ENCODE measurements at regions not wholly inside any gene's neighbourhood (a gene's known extent, or its start where the extent isn't known, plus 50 kb on each side); places are given as distances from the start of the nearest gene placed in this dataset.
A peak's percentile ranks its signal among the peaks of the same experiment; 100 is the strongest.

DNA sequence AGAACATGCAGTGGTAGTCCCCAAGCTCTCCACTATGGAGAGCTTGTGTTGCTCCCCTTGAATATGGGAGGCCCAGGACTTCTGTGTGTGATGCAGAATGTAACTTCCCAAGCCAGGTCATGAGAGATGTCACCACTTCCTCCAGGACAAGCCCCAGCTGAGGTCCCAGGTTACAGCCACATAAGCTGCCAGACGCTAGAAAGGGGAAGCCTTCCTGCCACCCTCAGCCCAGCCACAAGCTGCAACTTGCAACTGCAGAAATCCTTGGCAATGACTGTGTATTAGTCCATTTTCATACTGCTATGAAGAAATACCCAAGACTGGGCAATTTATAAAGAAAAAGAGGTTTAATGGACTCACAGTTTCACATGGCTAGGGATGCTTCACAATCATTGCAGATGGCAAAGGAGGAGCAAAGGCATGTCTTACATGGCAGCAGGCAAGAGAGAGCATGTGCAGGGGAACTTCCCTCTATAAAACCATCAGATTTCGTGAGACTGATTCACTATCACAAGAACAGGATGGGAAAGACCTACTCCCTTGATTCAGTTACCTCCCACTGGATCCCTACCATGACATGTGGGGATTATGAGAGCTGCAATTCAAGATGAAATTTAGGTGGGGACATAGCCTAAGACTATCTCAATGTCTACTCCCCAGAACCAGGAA lies 91.5 kb upstream of the DHX15 start:
- TF ChIP-seq, protein P1, sequence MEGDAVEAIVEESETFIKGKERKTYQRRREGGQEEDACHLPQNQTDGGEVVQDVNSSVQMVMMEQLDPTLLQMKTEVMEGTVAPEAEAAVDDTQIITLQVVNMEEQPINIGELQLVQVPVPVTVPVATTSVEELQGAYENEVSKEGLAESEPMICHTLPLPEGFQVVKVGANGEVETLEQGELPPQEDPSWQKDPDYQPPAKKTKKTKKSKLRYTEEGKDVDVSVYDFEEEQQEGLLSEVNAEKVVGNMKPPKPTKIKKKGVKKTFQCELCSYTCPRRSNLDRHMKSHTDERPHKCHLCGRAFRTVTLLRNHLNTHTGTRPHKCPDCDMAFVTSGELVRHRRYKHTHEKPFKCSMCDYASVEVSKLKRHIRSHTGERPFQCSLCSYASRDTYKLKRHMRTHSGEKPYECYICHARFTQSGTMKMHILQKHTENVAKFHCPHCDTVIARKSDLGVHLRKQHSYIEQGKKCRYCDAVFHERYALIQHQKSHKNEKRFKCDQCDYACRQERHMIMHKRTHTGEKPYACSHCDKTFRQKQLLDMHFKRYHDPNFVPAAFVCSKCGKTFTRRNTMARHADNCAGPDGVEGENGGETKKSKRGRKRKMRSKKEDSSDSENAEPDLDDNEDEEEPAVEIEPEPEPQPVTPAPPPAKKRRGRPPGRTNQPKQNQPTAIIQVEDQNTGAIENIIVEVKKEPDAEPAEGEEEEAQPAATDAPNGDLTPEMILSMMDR (conservative IDR thresholded peaks at IDR 0.05; ENCODE audit: low read depth, low read length): no peak
- H3K4me3 ChIP-seq (ENCODE audit: low read depth, low read length): no peak overlapping the region
- no peak for DNase-seq (ENCODE audit: low read depth)

DNA sequence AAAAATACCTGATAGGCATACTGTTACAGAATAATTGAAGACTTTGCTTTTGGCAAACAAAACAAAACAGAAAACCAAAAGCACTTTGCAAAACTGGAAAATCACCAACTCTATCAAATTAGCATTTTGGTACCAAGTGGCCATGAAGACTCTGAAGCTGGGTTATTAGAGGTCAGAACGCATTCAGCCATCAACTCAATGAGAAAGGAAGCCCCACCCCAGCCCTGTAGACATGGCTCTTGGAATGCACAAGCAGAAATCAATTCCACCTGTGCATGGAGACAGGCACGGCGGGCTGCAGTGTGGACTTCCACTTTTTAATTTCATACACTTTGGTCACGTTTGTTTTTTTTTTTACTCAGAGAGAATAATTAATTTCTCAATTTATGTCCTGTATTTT lies 93.6 kb upstream of the DHX15 start:
- TF ChIP-seq, protein P1 (conservative IDR thresholded peaks at IDR 0.05; ENCODE audit: low read depth, low read length): no peak
- no peak overlapping the region for H3K4me3 ChIP-seq (ENCODE audit: low read depth, low read length)
- DNase-seq (ENCODE audit: low read depth): no peak

DNA sequence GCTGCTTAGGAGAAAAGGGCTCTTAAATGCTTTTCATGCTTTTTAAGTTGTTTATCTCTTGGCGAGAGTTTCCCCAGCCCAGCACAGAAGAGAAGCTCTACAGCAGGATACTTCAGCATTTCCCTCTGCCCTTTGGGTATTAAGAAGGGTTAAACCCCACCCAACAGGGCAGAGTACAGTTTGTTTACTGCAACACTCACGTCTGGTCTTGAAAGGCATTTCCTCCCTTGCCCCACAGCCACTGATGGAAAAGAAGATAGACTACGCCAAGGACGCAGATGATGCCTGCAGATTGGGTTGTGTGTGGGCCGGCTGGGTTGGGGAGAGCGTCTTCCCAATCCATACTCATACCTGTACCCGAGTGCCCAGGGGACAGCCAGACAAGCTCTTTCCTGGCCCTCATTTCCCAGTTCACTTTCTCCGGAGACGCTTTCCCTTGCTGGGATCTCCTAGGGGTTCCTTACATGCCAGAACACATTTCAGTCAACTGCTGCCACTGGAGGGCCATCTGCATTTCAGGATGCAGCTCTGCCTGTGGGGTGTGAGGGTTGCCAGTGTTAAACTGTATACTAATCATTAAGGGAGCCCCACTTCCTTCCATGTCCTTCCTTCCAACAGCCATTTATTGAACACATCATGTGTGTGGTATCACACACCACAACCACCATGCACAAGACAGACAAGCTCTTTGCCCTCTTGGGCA lies 96.5 kb upstream of the DHX15 start:
- DNase-seq (ENCODE audit: low read depth): no peak
- TF ChIP-seq, protein P1 (conservative IDR thresholded peaks at IDR 0.05; ENCODE audit: low read depth, low read length): no peak
- H3K4me3 ChIP-seq (ENCODE audit: low read depth, low read length): no peak overlapping the region

DNA sequence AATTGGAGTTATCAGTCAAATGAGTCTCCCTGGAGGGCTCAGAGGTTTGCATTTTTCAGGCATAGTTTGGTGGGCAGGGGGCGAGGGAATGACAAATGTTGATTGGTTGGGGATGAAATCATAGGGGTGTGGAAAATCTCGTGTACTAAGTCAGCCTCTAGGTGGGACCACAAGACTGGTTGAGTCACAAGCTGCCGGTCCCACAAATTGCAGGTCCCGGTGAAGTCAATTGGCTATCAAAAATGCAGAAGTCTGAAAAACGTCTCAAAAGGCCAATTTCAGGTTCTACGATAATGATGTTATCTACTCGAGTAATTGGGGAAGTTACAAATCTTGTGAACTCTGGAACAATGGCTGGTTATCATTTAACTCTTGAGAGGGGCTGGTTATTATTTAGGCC lies 98.8 kb upstream of the DHX15 start:
- no peak overlapping the region for H3K4me3 ChIP-seq (ENCODE audit: low read depth, low read length)
- TF ChIP-seq, protein P1 (conservative IDR thresholded peaks at IDR 0.05; ENCODE audit: low read depth, low read length): no peak
- no peak for DNase-seq (ENCODE audit: low read depth)

DNA sequence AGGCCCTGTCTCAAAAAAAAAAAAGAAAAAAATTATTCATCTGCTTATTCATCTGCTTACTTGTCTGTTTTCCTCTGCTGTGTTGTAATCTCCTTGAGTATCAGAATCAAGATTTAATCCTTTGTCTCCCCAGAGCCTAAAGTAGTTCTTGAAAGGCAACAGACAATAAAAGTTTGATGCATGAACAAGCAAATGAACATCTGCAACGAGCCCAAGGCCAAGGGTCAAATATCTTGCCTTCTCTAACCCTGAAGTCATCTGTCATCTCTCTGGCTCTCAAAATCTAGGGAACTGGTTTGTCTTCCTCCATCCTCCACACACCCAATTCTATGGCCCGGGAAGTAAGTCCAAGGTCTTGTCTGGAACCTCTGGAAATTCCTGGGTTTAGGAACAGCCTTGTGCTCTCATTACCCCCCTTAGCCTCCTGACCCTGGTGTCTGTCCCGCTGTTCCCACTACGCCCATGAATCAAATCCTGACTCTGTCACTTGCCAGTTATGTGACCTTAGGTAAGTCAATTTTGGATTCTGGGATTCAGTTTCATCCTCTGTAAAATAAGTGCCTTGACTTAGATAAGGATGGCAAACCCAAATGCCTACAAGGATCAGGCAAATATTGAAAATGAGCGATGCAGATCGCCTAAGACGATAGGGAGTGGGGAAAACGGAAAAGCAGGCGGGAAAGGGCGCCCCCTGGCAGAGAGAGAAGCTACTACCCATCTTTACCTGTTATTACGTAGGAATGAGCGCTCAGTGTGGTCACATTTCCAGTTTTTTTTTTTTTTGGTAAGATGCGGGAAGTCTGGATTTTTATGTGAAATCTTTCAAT lies 102.7 kb upstream of the DHX15 start:
- TF ChIP-seq, protein P1 (conservative IDR thresholded peaks at IDR 0.05; ENCODE audit: low read depth, low read length): peak; percentile 73
- no peak overlapping the region for H3K4me3 ChIP-seq (ENCODE audit: low read depth, low read length)
- DNase-seq (ENCODE audit: low read depth): no peak

DNA sequence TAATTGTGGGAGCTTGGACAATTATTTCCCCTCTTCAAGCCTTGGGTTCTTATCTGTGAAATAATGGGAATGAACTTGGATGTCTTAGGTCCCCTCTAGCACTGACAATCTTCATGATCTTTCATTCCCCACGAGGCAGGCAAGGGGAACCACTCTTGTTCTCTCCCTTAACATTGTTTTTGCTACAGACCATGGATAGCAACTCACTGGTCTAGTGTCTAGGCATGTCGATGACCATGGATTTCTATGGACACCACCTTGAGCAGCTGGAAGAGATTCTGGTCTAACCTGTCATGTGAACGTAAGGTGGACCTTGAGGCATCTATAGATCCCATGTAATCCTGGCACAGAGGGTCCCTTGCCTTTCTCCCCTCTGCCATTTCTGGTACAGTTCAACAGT lies 104.1 kb upstream of the DHX15 start:
- no peak overlapping the region for H3K4me3 ChIP-seq (ENCODE audit: low read depth, low read length)
- no peak for DNase-seq (ENCODE audit: low read depth)
- TF ChIP-seq, protein P1 (conservative IDR thresholded peaks at IDR 0.05; ENCODE audit: low read depth, low read length): no peak

Data from epithelial cell of proximal tubule (primary cell).